Mesodermal cell (in vitro differentiated cells): ENCODE measurements at regions not wholly inside any gene's neighbourhood (a gene's known extent, or its start where the extent isn't known, plus 50 kb on each side); places are given as distances from the start of the nearest gene placed in this dataset.
"Not testable (repeated sequence)": the region's sequence is repeated elsewhere in the genome, so short reads cannot be mapped to it uniquely, and the experiment has no call there.

Experiments
- H3K27ac ChIP-seq: 2 replicates; pipeline ENCODE4 v1.7.0; 2013; ENCODE audit warnings: mild to moderate bottlenecking, low read depth, low read length, moderate library complexity; ENCODE audit not compliant: severe bottlenecking
- H3K36me3 ChIP-seq: 2 replicates; pipeline ENCODE4 v1.7.1; 2013; ENCODE audit warnings: mild to moderate bottlenecking, low read length, moderate library complexity; ENCODE audit not compliant: control insufficient read depth, insufficient read depth
- H3K4me1 ChIP-seq: one replicate; pipeline ENCODE4 v1.7.1; 2013; ENCODE audit warnings: mild to moderate bottlenecking, low read length; ENCODE audit not compliant: insufficient read depth, control insufficient read depth, poor library complexity, severe bottlenecking
- H3K4me3 ChIP-seq: 2 replicates; pipeline ENCODE4 v1.7.0; 2013; ENCODE audit warnings: low read length, control low read depth, mild to moderate bottlenecking; ENCODE audit not compliant: insufficient read depth, poor library complexity, severe bottlenecking; ENCODE audit errors: extremely low read depth
- H3K9me3 ChIP-seq: 2 replicates; pipeline ENCODE4 v1.7.1; 2013; ENCODE audit warnings: mild to moderate bottlenecking, low read length, moderate library complexity; ENCODE audit not compliant: control insufficient read depth
- WGBS, 2 experiments: methylation state at CpG; one replicate each; pipeline ENCODE4 v1.1.5; 2013; ENCODE audit warnings: missing lambda C conversion rate in 2 of 2; ENCODE audit not compliant: insufficient coverage in 2 of 2; 5-methylcytosine and 5-hydroxymethylcytosine counted together

GRCh38 chr7:9120331-9120730 lies 686.9 kb downstream of the NXPH1 start:
- Histone ChIP-seq H3K4me3 (no peak overlapping the region), H3K36me3 (no peaks in the 10 kb centered on the region), H3K4me1 (no peaks in the 10 kb centered on the region), H3K9me3 (no peaks in the 10 kb centered on the region), H3K27ac (no peak overlapping the region)

GRCh38 chr7:9124320-9124719 lies 690.9 kb downstream of the NXPH1 start:
- Histone ChIP-seq H3K36me3 (no peaks in the 10 kb centered on the region), H3K9me3 (no peaks in the 10 kb centered on the region), H3K4me1 (no peaks in the 10 kb centered on the region), H3K4me3 (no peak overlapping the region), H3K27ac (no peak overlapping the region)
- WGBS, 2 experiments: no CpG with 5 or more reads among the region's 2 CpGs

DNA sequence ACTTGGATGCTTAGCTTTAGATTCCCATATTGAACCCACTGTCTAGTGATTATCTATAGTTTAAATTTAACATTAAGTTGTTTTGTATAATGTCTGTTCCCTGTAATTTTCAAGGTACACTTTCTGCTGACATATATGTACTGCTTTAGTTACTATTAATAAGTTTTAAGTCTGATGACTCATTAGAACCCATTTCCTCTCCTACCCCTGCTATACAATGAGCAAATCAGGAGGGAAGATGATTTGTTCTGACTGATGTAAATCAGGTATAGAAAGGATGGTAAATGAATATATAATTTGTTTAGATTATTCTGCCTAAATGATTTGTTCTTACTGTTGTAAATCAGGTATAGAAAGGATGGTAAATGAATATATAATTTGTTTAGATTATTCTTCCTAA lies 691.8 kb downstream of the NXPH1 start:
- Histone ChIP-seq H3K27ac (no peak overlapping the region), H3K4me3 (no peak overlapping the region), H3K9me3 (no peaks in the 10 kb centered on the region), H3K36me3 (no peaks in the 10 kb centered on the region), H3K4me1 (no peaks in the 10 kb centered on the region)

DNA sequence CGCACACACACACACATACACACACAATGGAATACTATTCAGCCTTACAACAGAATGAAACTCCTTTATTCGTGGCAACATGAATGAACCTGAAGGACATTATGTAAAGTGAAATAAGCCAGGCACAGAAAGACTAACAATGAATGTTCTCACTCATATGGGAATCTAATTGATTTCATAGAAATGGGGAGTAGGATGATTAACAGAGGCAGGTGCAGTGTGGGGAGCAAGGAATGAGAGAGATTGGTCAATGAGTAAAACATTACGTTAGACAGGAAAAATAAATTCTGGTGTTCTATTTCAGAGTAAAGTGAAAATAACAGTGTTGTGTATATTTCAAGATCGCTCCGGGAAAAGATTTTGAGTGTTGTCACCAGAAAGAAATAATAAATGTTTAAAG lies 694.5 kb downstream of the NXPH1 start:
- H3K27ac ChIP-seq: no peak overlapping the region
- H3K36me3 ChIP-seq: no peaks in the 10 kb centered on the region
- H3K4me3 ChIP-seq: no peak overlapping the region
- no peaks in the 10 kb centered on the region for H3K4me1 ChIP-seq
- 92 to 94% methylated on average over 1 to 2 of the region's 5 CpGs for WGBS, 2 experiments
- no peaks in the 10 kb centered on the region for H3K9me3 ChIP-seq

GRCh38 chr7:9148687-9149086 lies 715.3 kb downstream of the NXPH1 start:
- no CpG with 5 or more reads among the region's 1 CpG for WGBS, 2 experiments

GRCh38 chr7:9149499-9150082 lies 716.2 kb downstream of the NXPH1 start:
- Histone ChIP-seq H3K9me3 (no peaks in the 10 kb centered on the region), H3K36me3 (no peaks in the 10 kb centered on the region), H3K4me3 (no peak overlapping the region), H3K4me1 (no peaks in the 10 kb centered on the region), H3K27ac (no peak overlapping the region)
- 90 to 94% methylated on average over 2 to 4 of the region's 4 CpGs for WGBS, 2 experiments

More at GRCh38 chr7:9148687-9149086, 715.3 kb downstream of the NXPH1 start:
- Histone ChIP-seq H3K4me3 (no peak overlapping the region), H3K4me1 (no peaks in the 10 kb centered on the region), H3K36me3 (no peaks in the 10 kb centered on the region), H3K27ac (no peak overlapping the region), H3K9me3 (no peaks in the 10 kb centered on the region)

- H3K4me3 ChIP-seq, H3K36me3 ChIP-seq, H3K9me3 ChIP-seq, H3K27ac ChIP-seq, H3K4me1 ChIP-seq: not testable (repeated sequence)
Observed at GRCh38 chr7:9163691-9164090, 730.3 kb downstream of the NXPH1 start.

DNA sequence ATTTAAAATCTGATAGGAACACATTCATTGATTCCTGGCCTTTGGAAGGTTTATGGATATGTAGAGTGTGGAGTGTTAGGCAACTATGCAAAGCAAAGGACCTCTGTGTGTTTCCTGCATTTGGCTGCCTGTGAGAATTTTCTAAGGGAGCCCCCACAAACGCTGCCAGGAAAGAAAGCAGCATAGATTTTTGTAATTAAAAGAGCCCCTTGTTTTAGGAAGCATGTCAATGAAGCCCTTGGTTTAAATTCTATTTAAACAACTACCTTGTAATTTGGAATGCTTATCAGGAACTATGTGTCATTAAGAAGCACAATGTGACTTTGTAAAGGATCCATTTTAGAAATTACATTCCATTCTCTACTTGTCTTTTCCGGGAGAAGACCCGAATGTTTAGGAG lies 742.5 kb downstream of the NXPH1 start:
- Histone ChIP-seq H3K9me3 (no peaks in the 10 kb centered on the region), H3K4me1 (no peaks in the 10 kb centered on the region), H3K27ac (no peak overlapping the region), H3K4me3 (no peak overlapping the region), H3K36me3 (no peaks in the 10 kb centered on the region)
- 0 to 80% methylated on average over 1 of the region's 3 CpGs for WGBS, 2 experiments

GRCh38 chr7:9181356-9181755 lies 747.9 kb downstream of the NXPH1 start:
- Histone ChIP-seq H3K4me1 (no peaks in the 10 kb centered on the region), H3K9me3 (no peaks in the 10 kb centered on the region), H3K4me3 (no peak overlapping the region), H3K27ac (no peak overlapping the region), H3K36me3 (no peaks in the 10 kb centered on the region)
- no CpG with 5 or more reads among the region's 1 CpG for WGBS, 2 experiments

GRCh38 chr7:9186730-9187129 lies 753.3 kb downstream of the NXPH1 start:
- H3K9me3 ChIP-seq: no peaks in the 10 kb centered on the region
- no peaks in the 10 kb centered on the region for H3K36me3 ChIP-seq
- H3K27ac ChIP-seq: no peak overlapping the region
- no peak overlapping the region for H3K4me3 ChIP-seq
- no peaks in the 10 kb centered on the region for H3K4me1 ChIP-seq
- no CpG with 5 or more reads among the region's 4 CpGs for WGBS, 2 experiments

DNA sequence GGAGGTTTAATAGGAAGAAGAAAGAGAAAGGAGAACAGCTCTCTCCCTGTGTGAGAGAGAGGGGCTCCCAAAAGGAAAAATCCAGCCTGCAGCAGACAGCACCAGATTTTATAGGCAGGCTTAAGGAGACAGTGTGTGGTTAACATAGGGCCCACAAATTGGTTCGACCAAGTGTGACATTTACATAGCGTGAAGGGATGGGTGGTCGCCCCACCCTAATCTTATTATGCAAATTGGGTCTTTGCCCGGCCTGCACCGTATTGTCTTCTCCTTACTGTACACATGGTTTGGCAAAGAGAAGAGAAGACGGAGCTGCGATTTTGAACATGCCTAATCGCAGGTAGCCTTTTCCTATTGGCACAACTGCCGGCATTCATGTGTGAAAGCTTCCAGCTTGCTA lies 756.3 kb downstream of the NXPH1 start:
- no peak overlapping the region for H3K27ac ChIP-seq
- 77 to 92% methylated on average over 4 to 9 of the region's 9 CpGs for WGBS, 2 experiments
- no peaks in the 10 kb centered on the region for H3K36me3 ChIP-seq
- no peaks in the 10 kb centered on the region for H3K4me1 ChIP-seq
- no peaks in the 10 kb centered on the region for H3K9me3 ChIP-seq
- no peak overlapping the region for H3K4me3 ChIP-seq

DNA sequence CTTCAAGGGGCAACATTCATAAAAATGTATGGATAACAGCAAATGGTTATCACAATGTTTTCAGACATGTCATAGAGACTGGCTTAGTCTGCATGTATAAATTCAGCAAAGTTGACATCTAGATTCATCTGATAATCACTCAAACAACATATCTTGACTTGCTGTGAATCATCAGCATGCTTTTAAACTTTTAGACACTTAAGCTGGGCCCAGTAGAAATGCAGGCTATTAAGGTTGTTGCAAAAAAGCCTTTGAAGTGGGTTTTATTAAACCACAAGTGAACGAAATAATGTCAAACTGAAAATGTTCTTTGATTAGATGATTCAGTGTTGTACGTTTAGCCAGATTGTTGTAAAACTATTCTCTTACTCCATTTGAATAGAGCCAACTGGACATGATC lies 759.6 kb downstream of the NXPH1 start:
- WGBS, 2 experiments: 80 to 100% methylated on average over 1 of the region's 2 CpGs
- no peak overlapping the region for H3K27ac ChIP-seq
- no peaks in the 10 kb centered on the region for H3K9me3 ChIP-seq
- no peak overlapping the region for H3K4me3 ChIP-seq
- H3K36me3 ChIP-seq: no peaks in the 10 kb centered on the region
- H3K4me1 ChIP-seq: no peaks in the 10 kb centered on the region
